Gastroesophageal sphincter (tissue), 4 donors: ENCODE measurements at regions not wholly inside any gene's neighbourhood (a gene's known extent, or its start where the extent isn't known, plus 50 kb on each side); places are given as distances from the start of the nearest gene placed in this dataset.

Experiments
- ATAC-seq: fragments of 150-250 bp; one replicate; pipeline ENCODE4 v1.9.1; 2016; ENCODE audit warnings: mild to moderate bottlenecking, moderate library complexity
- H3K27ac ChIP-seq, 4 donors: fragments of 200-600 bp; sonication (generic) in 3 of 4; 1 replicate in 3 of 4; 2 replicates in 1 of 4; pipeline ENCODE4 v1.5.1; 2016 to 2019
- H3K27me3 ChIP-seq: fragments of 200-600 bp; sonication (generic); one replicate; pipeline ENCODE4 v1.5.1; 2019
- H3K36me3 ChIP-seq, 2 donors: fragments of 200-600 bp; sonication (generic); one replicate each; pipeline ENCODE4 v1.5.1; 2019; ENCODE audit warnings: control low read depth in 1 of 2
- H3K4me1 ChIP-seq, 3 donors: fragments of 200-600 bp; sonication (generic); 1 replicate in 2 of 3; 2 replicates in 1 of 3; pipeline ENCODE4 v1.5.1; 2016 to 2019; ENCODE audit warnings: control low read depth in 2 of 3
- H3K4me3 ChIP-seq, 2 donors: fragments of 200-600 bp; sonication (generic); one replicate each; pipeline ENCODE4 v1.5.1; 2019; ENCODE audit warnings: mild to moderate bottlenecking in 1 of 2, moderate library complexity in 1 of 2
- H3K9me3 ChIP-seq, 3 donors: fragments of 200-600 bp; sonication (generic); one replicate each; pipeline ENCODE4 v1.5.1; 2017 to 2019; ENCODE audit warnings: control low read depth in 2 of 3
- EP300 ChIP-seq: sonication (generic); formaldehyde crosslinking; IDR thresholded peaks from one replicate; pipeline ENCODE4 v1.6.1; 2017; ENCODE audit warnings: antibody characterized with exemption, mild to moderate bottlenecking
- POLR2A ChIP-seq, 2 donors: fragments of 450-650 bp; IDR thresholded peaks; one replicate each; pipeline ENCODE4 v1.6.1; 2017; ENCODE audit warnings: antibody characterized with exemption in 2 of 2, mild to moderate bottlenecking in 2 of 2, moderate library complexity in 1 of 2
- POLR2AphosphoS5 ChIP-seq: sonication (generic); formaldehyde crosslinking; IDR thresholded peaks from one replicate; pipeline ENCODE4 v1.6.1; 2017; ENCODE audit warnings: antibody characterized with exemption
- WGBS, 2 donors: methylation state at CpG; one replicate each; pipeline ENCODE4 v1.1.5; 2018; ENCODE audit warnings: low coverage in 1 of 2; 5-methylcytosine and 5-hydroxymethylcytosine counted together
- TF ChIP-seq, protein P1 (sequence below), 4 experiments: fragments of 200-600 bp in 2 of 4; fragments of 450-650 bp in 2 of 4; sonication (generic) in 1 of 4; IDR thresholded peaks; one replicate each; pipeline ENCODE4 v1.5.1; 2017 to 2019; ENCODE audit warnings: antibody characterized with exemption in 4 of 4, mild to moderate bottlenecking in 2 of 4, moderate library complexity in 2 of 4

GRCh38 chr16:54437921-54438320 is 151.3 kb upstream of the IRX3 start:
- Histone ChIP-seq H3K4me1 (no peaks in the 10 kb centered on the region), H3K36me3 (no peaks in the 10 kb centered on the region), H3K27me3 (peaks cover 50% of the 10 kb centered on the region), H3K4me3 (no peak overlapping the region), H3K27ac (no peak overlapping the region), H3K9me3 (peaks cover 0 to 18% (median 0%) of the 10 kb centered on the region in 3 donors)
- no peak for ATAC-seq
- WGBS, 2 donors, result 76 to 100% methylated on average over 1 to 4 of the region's 4 CpGs
- TF ChIP-seq EP300 (no peak), POLR2AphosphoS5 (no peak), POLR2A (IDR thresholded peaks at IDR 0.05) (no peak)
- TF ChIP-seq, protein P1, sequence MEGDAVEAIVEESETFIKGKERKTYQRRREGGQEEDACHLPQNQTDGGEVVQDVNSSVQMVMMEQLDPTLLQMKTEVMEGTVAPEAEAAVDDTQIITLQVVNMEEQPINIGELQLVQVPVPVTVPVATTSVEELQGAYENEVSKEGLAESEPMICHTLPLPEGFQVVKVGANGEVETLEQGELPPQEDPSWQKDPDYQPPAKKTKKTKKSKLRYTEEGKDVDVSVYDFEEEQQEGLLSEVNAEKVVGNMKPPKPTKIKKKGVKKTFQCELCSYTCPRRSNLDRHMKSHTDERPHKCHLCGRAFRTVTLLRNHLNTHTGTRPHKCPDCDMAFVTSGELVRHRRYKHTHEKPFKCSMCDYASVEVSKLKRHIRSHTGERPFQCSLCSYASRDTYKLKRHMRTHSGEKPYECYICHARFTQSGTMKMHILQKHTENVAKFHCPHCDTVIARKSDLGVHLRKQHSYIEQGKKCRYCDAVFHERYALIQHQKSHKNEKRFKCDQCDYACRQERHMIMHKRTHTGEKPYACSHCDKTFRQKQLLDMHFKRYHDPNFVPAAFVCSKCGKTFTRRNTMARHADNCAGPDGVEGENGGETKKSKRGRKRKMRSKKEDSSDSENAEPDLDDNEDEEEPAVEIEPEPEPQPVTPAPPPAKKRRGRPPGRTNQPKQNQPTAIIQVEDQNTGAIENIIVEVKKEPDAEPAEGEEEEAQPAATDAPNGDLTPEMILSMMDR (IDR thresholded peaks at IDR 0.05), result no peak

- peaks cover 0 to 18% (median 0%) of the 10 kb centered on the region in 3 donors for H3K9me3 ChIP-seq
Observed at GRCh38 chr16:54437401-54437800, 150.8 kb upstream of the IRX3 start.

GRCh38 chr16:54436346-54436745 is 149.8 kb upstream of the IRX3 start:
- Histone ChIP-seq H3K9me3 (peaks cover 0 to 18% (median 0%) of the 10 kb centered on the region in 3 donors), H3K27me3 (peaks cover 59% of the 10 kb centered on the region), H3K4me1 (no peaks in the 10 kb centered on the region), H3K27ac (no peak overlapping the region), H3K4me3 (no peak overlapping the region), H3K36me3 (no peaks in the 10 kb centered on the region)
- TF ChIP-seq, protein P1 (IDR thresholded peaks at IDR 0.05), result no peak
- no peak for TF ChIP-seq POLR2A (IDR thresholded peaks at IDR 0.05)
- no peak for TF ChIP-seq POLR2AphosphoS5
- no peak for TF ChIP-seq EP300
- no peak for ATAC-seq
- WGBS, 2 donors, result 77 to 84% methylated on average over 4 to 6 of the region's 7 CpGs

More at GRCh38 chr16:54437401-54437800, 150.8 kb upstream of the IRX3 start:
- no peak overlapping the region for H3K27ac ChIP-seq
- H3K4me3 ChIP-seq, result no peak overlapping the region
- no peak for ATAC-seq
- H3K4me1 ChIP-seq, result no peaks in the 10 kb centered on the region
- H3K27me3 ChIP-seq, result peaks cover 56% of the 10 kb centered on the region
- no peaks in the 10 kb centered on the region for H3K36me3 ChIP-seq
- 37 to 83% methylated on average over 1 to 9 of the region's 11 CpGs for WGBS, 2 donors
- TF ChIP-seq, protein P1 (IDR thresholded peaks at IDR 0.05), result no peak
- TF ChIP-seq POLR2AphosphoS5 (no peak), EP300 (no peak), POLR2A (IDR thresholded peaks at IDR 0.05) (no peak)

- 100% methylated on average over 1 of the region's 1 CpG for WGBS, 2 donors
- Histone ChIP-seq H3K36me3 (no peaks in the 10 kb centered on the region), H3K4me1 (no peaks in the 10 kb centered on the region), H3K4me3 (no peak overlapping the region), H3K9me3 (peaks cover 0 to 32% (median 0%) of the 10 kb centered on the region in 3 donors), H3K27me3 (peaks cover 73% of the 10 kb centered on the region), H3K27ac (no peak overlapping the region)
- TF ChIP-seq POLR2A (IDR thresholded peaks at IDR 0.05) (no peak), POLR2AphosphoS5 (no peak), EP300 (no peak)
- TF ChIP-seq, protein P1 (IDR thresholded peaks at IDR 0.05), result no peak
- no peak for ATAC-seq
Observed at GRCh38 chr16:54434859-54435258, 148.3 kb upstream of the IRX3 start.

DNA sequence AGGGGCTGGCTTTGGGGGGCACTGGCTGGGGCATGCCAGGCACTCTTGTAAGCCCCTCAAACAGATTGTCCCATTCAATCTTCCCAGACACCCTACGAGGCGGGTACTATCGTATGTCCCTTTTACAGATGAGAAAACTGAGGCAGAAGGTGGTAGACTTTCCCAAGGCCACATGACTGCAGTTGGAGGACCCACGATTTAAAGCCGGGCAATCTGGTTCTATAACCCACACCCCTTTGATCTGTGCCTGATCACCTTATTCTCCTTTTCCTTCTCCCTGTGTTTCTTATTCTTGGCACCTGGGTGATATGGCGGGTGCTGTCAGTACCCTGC is 146.3 kb upstream of the IRX3 start:
- Histone ChIP-seq H3K27me3 (peaks cover 81% of the 10 kb centered on the region), H3K9me3 (peaks cover 0 to 48% (median 0%) of the 10 kb centered on the region in 3 donors), H3K4me1 (no peaks in the 10 kb centered on the region), H3K36me3 (no peaks in the 10 kb centered on the region), H3K27ac (no peak overlapping the region), H3K4me3 (no peak overlapping the region)
- 82 to 92% methylated on average over 3 to 6 of the region's 6 CpGs for WGBS, 2 donors
- no peak for ATAC-seq
- TF ChIP-seq POLR2A (IDR thresholded peaks at IDR 0.05), result no peak
- TF ChIP-seq POLR2AphosphoS5, result no peak
- TF ChIP-seq EP300, result no peak
- TF ChIP-seq, protein P1 (IDR thresholded peaks at IDR 0.05), result no peak
